Esophagus muscularis mucosa (tissue), 3 donors: ENCODE measurements at regions not wholly inside any gene's neighbourhood (a gene's known extent, or its start where the extent isn't known, plus 50 kb on each side); places are given as distances from the start of the nearest gene placed in this dataset.

ENCODE experiments used
- POLR2AphosphoS5 ChIP-seq, 2 donors: sonication (generic); formaldehyde crosslinking; IDR thresholded peaks; one replicate each; pipeline ENCODE4 v1.6.1; 2017; ENCODE audit warnings: antibody characterized with exemption in 2 of 2
- TF ChIP-seq, protein P1 (sequence below), 3 experiments: fragments of 200-600 bp in 2 of 3; fragments of 450-650 bp in 1 of 3; sonication (generic) in 2 of 3; IDR thresholded peaks; one replicate each; pipeline ENCODE4 v1.5.1; 2017 to 2019; ENCODE audit warnings: antibody characterized with exemption in 3 of 3, mild to moderate bottlenecking in 2 of 3, moderate library complexity in 1 of 3

GRCh38 chr5:43875741-43876140 lies 272.8 kb downstream of the NNT start:
- TF ChIP-seq, protein P1, sequence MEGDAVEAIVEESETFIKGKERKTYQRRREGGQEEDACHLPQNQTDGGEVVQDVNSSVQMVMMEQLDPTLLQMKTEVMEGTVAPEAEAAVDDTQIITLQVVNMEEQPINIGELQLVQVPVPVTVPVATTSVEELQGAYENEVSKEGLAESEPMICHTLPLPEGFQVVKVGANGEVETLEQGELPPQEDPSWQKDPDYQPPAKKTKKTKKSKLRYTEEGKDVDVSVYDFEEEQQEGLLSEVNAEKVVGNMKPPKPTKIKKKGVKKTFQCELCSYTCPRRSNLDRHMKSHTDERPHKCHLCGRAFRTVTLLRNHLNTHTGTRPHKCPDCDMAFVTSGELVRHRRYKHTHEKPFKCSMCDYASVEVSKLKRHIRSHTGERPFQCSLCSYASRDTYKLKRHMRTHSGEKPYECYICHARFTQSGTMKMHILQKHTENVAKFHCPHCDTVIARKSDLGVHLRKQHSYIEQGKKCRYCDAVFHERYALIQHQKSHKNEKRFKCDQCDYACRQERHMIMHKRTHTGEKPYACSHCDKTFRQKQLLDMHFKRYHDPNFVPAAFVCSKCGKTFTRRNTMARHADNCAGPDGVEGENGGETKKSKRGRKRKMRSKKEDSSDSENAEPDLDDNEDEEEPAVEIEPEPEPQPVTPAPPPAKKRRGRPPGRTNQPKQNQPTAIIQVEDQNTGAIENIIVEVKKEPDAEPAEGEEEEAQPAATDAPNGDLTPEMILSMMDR (IDR thresholded peaks at IDR 0.05) = no peak
- no peak for TF ChIP-seq POLR2AphosphoS5 (IDR thresholded peaks at IDR 0.05)
